DMS 273 treated with DMSO at 0.1 percent for 48 hours (cell line): ENCODE measurements at regions not wholly inside any gene's neighbourhood (a gene's known extent, or its start where the extent isn't known, plus 50 kb on each side); places are given as distances from the start of the nearest gene placed in this dataset.
"Not testable (repeated sequence)": the region's sequence is repeated elsewhere in the genome, so short reads cannot be mapped to it uniquely, and the experiment has no call there.

Source experiments
- DNase-seq: peaks from one replicate; lab custom pipeline; 2025; lab: John Stamatoyannopoulos, UW

GRCh38 chr12:87253157-87253556 is 776.0 kb downstream of the C12orf50 start:
- no peak for DNase-seq

DNA sequence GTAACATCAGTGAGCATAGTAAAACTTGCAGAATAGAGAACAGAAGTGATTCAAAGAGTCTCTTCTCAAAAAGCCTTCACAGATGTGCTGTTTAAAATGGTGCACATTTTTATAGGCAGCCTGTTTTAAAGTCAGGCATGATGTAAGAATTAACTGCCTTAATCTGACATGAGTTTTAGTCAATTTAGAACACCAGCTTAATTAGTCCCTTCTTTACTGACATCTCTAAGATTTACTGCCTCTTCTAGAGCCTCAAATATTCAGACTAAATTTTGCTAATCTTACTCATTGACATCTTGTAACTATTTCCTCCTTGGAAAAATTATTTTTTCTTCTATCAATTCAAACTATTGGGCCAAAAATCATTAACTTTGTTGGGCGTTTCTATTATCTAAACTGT is 782.5 kb downstream of the C12orf50 start:
- no peak for DNase-seq

DNA sequence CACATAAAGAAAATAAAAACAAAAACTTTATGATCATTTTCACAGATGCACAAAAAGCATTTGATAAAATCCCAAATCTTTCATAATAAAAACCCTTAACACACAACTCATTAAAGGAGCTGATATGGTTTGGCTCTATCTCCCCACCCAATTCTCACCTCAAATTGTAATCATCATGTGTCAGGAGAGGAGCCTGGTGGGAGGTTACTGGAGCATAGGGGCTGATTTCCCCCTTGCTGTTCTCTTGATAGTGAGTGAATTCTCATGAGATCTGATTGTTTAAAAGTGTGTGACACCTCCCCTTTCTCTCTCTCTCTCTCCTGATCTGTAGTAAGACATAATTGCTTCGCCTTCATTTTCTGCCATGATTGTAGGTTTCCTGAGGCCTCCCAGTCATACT is 790.7 kb downstream of the C12orf50 start:
- no peak for DNase-seq

- no peak for DNase-seq
These were observed 794.3 kb downstream of the C12orf50 start for GRCh38 chr12:87234898-87235297.

- DNase-seq, result no peak
These were observed 795.5 kb downstream of the C12orf50 start for GRCh38 chr12:87233671-87234070.

GRCh38 chr12:87231818-87232217 is 797.4 kb downstream of the C12orf50 start:
- DNase-seq, result no peak

DNA sequence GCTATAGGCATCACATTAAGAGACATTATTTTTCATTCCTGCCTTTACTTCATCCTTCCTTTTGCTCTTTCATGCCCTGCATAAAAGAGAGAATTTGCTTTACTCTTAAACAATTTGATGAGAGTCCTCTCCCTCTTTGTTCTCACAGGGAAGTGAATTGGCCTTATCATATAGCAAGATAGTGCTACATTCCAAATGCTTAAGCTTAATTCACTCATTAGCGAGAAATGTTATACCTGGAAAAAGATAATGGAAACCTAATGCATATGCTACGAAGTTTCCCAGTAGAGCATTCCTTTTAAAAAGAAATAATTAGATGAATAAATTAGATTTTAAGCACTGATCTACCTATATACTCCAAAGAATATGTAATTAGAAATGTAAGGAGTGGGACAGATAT is 798.8 kb downstream of the C12orf50 start:
- no peak for DNase-seq

GRCh38 chr12:87227162-87227561 is 802.0 kb downstream of the C12orf50 start:
- no peak for DNase-seq

DNA sequence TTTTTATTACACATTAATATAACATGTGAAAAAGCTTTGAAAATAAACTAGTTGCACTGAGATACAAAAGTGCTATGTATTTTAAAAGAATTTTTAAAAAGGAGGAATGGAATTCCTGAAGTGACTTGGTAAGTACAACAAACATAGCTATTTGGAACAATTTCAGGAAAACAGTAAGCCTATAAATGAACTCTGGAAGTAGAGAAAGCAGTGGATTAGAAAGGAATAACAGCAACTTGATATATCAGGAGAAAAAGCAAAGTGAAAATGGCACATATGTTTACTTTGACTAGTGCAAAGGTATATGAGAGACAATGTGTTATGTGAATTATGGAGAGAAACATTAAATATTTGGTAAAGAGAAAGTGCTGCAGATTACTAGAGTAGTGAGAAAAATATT is 811.7 kb downstream of the C12orf50 start:
- DNase-seq, result no peak

DNA sequence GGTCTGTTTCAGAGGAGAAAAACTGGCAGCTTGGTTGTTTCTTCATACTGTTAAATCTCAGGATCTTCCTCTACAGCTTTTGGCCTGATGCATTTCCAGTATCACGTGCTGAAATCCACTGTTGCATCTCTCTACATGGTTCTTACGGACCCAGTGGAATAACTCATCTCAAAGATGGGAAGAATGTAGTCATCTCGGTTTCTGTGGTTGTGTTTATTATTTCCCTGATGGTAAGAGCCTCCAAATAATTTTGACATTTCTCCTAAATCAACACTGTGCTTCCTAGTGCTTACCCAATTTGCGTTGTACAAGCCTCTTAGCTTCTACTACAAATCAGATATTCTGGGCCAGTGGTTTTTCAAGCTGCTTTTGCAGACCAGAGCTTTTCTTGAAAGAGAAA is 812.8 kb downstream of the C12orf50 start:
- DNase-seq, result no peak

- DNase-seq, result no peak
These were observed 827.0 kb downstream of the C12orf50 start for GRCh38 chr12:87202189-87202588.

GRCh38 chr12:87201598-87201997 is 827.6 kb downstream of the C12orf50 start:
- DNase-seq, result no peak

- DNase-seq, result no peak
These were observed 828.8 kb downstream of the C12orf50 start for GRCh38 chr12:87200289-87200979.

DNA sequence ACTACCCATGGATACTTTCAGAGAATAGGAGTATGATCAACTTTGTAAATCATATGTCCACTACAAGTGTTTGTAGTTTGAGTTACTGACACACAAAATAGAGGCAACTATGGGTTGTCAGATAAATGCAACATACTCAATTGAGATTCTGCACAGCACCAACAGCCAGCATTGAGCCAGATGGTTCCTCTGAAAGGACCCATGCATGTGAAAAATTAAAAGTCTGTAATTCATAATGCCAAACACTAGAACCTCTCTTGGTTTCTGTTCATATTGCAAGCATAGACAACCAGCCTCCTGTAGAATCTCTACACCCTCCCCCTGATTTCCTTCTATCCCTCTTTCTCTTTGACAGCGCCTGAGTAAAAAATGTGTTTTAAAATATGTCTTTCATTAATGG is 831.0 kb downstream of the C12orf50 start:
- DNase-seq, result no peak

DNA sequence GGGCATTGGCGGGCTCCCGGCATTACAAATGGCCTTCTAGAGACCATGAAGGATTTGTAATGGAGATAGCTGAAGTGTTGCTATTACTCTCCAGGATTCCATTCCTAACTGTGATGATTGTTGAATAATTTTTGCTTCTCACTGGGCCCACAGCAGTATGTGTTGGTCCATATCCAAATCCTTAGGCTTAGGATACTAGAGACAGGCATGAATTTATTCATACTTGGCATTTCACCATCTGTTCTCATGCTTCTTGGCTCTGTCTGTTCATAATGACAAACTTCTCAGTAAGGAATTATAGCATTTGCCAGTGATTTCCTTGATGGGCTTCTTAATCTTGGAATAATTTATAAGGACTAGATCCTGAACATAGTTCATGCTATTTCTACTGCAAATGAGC is 832.9 kb downstream of the C12orf50 start:
- DNase-seq, result peak; percentile 70

- not testable (repeated sequence) for DNase-seq
These were observed 834.8 kb downstream of the C12orf50 start for GRCh38 chr12:87194389-87194788.

DNA sequence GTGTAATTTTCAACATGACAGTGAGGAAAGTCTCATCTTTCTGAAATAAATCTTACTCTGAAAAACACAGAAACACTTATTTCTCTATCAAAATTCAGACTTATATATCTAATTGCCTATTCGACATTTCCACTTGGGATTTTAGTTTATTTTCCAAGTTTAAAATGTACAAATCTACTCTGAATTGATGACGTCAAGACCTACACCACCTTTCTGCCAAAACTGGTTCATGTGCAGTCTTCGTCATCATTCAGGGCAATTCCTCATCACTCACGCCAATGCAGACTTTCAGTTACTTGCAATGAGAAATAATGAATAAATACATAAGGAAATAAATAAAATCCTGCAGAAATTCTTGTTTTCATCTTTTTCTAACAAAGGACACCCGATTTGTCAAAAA is 843.8 kb downstream of the C12orf50 start:
- no peak for DNase-seq

- no peak for DNase-seq
These were observed 846.4 kb downstream of the C12orf50 start for GRCh38 chr12:87182696-87183233.

GRCh38 chr12:87171356-87171755 is 857.8 kb downstream of the C12orf50 start:
- no peak for DNase-seq

GRCh38 chr12:87169010-87169409 is 860.2 kb downstream of the C12orf50 start:
- no peak for DNase-seq

DNA sequence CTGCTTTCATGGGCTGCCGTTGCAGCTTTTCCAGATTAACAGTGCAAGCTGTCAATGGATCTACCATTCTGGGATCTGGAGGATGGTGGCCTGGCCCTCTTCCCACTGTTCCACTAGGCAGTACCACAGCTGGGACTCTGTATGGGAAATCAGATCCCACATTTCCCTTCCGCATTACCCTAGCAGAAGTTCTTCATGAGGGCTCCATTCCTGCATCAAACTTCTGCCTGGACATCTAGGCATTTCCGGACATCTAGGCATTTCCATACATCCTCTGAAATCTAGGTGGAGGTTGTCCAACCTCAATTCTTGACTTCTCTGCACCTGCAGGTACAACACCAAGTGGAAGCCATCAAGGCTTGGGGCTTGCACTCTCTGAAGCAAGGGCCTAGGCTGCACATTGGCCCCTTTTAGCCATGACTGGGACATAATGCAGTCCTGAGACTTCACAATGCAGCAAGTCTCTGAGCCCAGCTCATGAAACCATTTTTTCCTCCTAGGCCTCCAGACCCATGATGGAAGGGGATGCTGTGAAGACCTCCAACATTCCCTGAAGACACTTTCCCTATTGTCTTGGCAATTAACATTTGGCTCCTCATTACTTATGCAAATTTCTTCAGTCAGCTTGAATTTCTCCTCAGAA is 863.3 kb downstream of the C12orf50 start:
- DNase-seq, result no peak

DNA sequence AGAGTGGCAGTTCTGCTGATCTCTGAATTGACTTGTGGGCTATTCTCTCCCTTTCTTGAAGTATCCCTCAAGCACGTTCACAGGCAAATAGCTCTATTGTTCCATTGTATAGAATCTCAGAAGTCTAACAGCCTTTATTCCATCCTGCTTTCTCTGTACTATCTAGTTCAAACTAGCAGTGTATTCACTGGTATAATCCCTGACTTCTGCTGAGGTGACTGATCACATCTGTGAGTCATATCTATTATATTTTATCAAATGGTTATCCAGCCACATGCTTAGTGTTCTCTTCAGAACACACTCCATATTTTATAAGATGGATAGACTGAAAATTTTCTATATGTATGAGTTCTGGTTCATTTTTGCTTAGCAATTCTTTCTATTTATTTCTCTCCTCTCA is 866.1 kb downstream of the C12orf50 start:
- DNase-seq, result no peak

DNA sequence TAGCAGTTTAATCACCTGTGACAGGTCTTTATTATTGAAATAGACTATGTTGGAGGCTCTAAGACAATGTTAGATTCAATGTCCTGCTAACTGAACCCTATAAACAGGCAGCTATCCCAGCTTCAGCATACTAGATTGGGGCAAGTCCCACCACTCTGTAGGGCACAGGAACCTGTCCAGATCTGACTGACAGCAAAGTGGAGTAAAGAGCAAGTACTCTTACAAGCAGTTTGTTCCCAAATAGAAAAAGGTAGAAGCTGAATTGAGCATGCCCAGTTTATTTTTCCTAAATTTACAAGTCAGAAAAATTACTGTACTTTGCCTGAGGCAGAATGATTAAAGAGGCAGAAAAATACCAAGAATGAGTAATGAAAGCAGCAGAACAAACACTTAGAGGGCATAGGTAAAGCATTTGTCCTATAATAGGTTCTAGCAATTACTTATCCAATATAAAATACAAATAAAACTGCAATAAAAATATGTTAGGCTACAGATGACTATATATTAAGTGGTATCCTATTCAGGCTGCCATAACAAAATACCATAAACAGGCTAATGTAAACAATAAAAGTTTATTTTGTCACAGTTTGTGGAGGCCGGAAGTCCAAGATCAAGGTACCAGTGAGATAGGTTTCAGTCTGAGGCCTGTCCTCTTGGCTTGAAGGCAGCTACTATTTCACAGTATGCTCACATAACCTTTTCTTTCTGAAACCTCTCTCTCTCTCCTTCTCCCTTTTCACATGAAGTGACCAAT is 868.2 kb downstream of the C12orf50 start:
- no peak for DNase-seq
